Hematopoietic multipotent progenitor cell treated with erythropoietin and hydrocortisone succinate and interleukin-3 and kit ligand, for 8 days (in vitro differentiated cells): ENCODE measurements at regions not wholly inside any gene's neighbourhood (a gene's known extent, or its start where the extent isn't known, plus 50 kb on each side); places are given as distances from the start of the nearest gene placed in this dataset.
"Not testable (repeated sequence)": the region's sequence is repeated elsewhere in the genome, so short reads cannot be mapped to it uniquely, and the experiment has no call there.

Experiments used
- DNase-seq: peaks from one replicate; pipeline ENCODE4 v3.0.0-alpha.2; 2015

- no peak for DNase-seq
Observed at GRCh38 chr6:9131201-9131600, 695.9 kb upstream of the SLC35B3 start.

- no peak for DNase-seq
Observed at GRCh38 chr6:9128970-9129369, 693.6 kb upstream of the SLC35B3 start.

- DNase-seq, result no peak
Observed at GRCh38 chr6:9126878-9127560, 691.7 kb upstream of the SLC35B3 start.

GRCh38 chr6:9126034-9126433, 690.7 kb upstream of the SLC35B3 start:
- not testable (repeated sequence) for DNase-seq

GRCh38 chr6:9121549-9121948, 686.2 kb upstream of the SLC35B3 start:
- DNase-seq, result no peak

GRCh38 chr6:9116026-9116425, 680.7 kb upstream of the SLC35B3 start:
- DNase-seq, result no peak

- DNase-seq, result no peak
Observed at GRCh38 chr6:9112544-9112943, 677.2 kb upstream of the SLC35B3 start.

GRCh38 chr6:9103876-9104521, 668.7 kb upstream of the SLC35B3 start:
- DNase-seq, result no peak

- no peak for DNase-seq
Observed at GRCh38 chr6:9101920-9102319, 666.6 kb upstream of the SLC35B3 start.

- no peak for DNase-seq
Observed at GRCh38 chr6:9100869-9101580, 665.7 kb upstream of the SLC35B3 start.

- DNase-seq, result no peak
Observed at GRCh38 chr6:9095729-9096128, 660.4 kb upstream of the SLC35B3 start.

GRCh38 chr6:9095137-9095536, 659.8 kb upstream of the SLC35B3 start:
- DNase-seq, result no peak

- no peak for DNase-seq
Observed at GRCh38 chr6:9089724-9090123, 654.4 kb upstream of the SLC35B3 start.

- DNase-seq, result no peak
Observed at GRCh38 chr6:9087470-9087869, 652.1 kb upstream of the SLC35B3 start.

- no peak for DNase-seq
Observed at GRCh38 chr6:9086331-9086730, 651.0 kb upstream of the SLC35B3 start.

- DNase-seq, result no peak
Observed at GRCh38 chr6:9085709-9086070, 650.3 kb upstream of the SLC35B3 start.

- DNase-seq, result no peak
Observed at GRCh38 chr6:9085054-9085708, 649.8 kb upstream of the SLC35B3 start.

- no peak for DNase-seq
Observed at GRCh38 chr6:9083108-9083507, 647.8 kb upstream of the SLC35B3 start.

GRCh38 chr6:9066726-9067125, 631.4 kb upstream of the SLC35B3 start:
- no peak for DNase-seq

GRCh38 chr6:9064156-9064555, 628.8 kb upstream of the SLC35B3 start:
- DNase-seq, result no peak

GRCh38 chr6:9062596-9062995, 627.3 kb upstream of the SLC35B3 start:
- DNase-seq, result no peak

GRCh38 chr6:9057937-9058336, 622.6 kb upstream of the SLC35B3 start:
- DNase-seq, result no peak

- DNase-seq, result no peak
Observed at GRCh38 chr6:9056556-9056955, 621.2 kb upstream of the SLC35B3 start.

- no peak for DNase-seq
Observed at GRCh38 chr6:9044426-9044825, 609.1 kb upstream of the SLC35B3 start.
